H9 (cell line): ENCODE measurements at regions not wholly inside any gene's neighbourhood (a gene's known extent, or its start where the extent isn't known, plus 50 kb on each side); places are given as distances from the start of the nearest gene placed in this dataset.
A peak's percentile ranks its signal among the peaks of the same experiment; 100 is the strongest.

Experiments used
- DNase-seq: peaks from one replicate; pipeline ENCODE4 v3.0.0-alpha.2; 2017
- H2AFZ ChIP-seq: one replicate; pipeline ENCODE4 v1.6.1; 2013; ENCODE audit warnings: mild to moderate bottlenecking, low read length, control low read depth, moderate library complexity
- H2AK5ac ChIP-seq: 2 replicates; pipeline ENCODE4 v1.6.1; 2013; ENCODE audit warnings: low read length, control low read depth, mixed read lengths; ENCODE audit not compliant: insufficient read length
- H2BK120ac ChIP-seq: one replicate; pipeline ENCODE4 v1.6.1; 2013; ENCODE audit warnings: low read depth, mild to moderate bottlenecking, low read length, control low read depth, inconsistent platforms; ENCODE audit not compliant: poor library complexity, severe bottlenecking
- H2BK12ac ChIP-seq: 2 replicates; pipeline ENCODE4 v1.6.1; 2013; ENCODE audit warnings: low read length, control low read depth, mixed read lengths, low read depth; ENCODE audit not compliant: insufficient read length
- H2BK15ac ChIP-seq: 2 replicates; pipeline ENCODE4 v1.6.1; 2013; ENCODE audit warnings: low read depth, low read length, control low read depth
- H2BK20ac ChIP-seq: one replicate; pipeline ENCODE4 v1.6.1; 2013; ENCODE audit warnings: low read depth, mild to moderate bottlenecking, low read length, control low read depth, inconsistent platforms; ENCODE audit not compliant: poor library complexity, severe bottlenecking
- H2BK5ac ChIP-seq: 2 replicates; pipeline ENCODE4 v1.6.1; 2013; ENCODE audit warnings: low read length, control low read depth, mixed read lengths; ENCODE audit not compliant: insufficient read length
- H3K14ac ChIP-seq: 2 replicates; pipeline ENCODE4 v1.6.1; 2013; ENCODE audit warnings: low read length, control low read depth; ENCODE audit not compliant: insufficient read depth
- H3K18ac ChIP-seq: 2 replicates; pipeline ENCODE4 v1.6.1; 2013; ENCODE audit warnings: low read depth, mild to moderate bottlenecking, mixed read lengths, low read length, control low read depth; ENCODE audit not compliant: insufficient read length
- H3K23ac ChIP-seq: 2 replicates; pipeline ENCODE4 v1.6.1; 2013; ENCODE audit warnings: low read length, control low read depth, mixed read lengths, low read depth; ENCODE audit not compliant: insufficient read length
- H3K23me2 ChIP-seq: 2 replicates; pipeline ENCODE4 v1.6.1; 2013; ENCODE audit warnings: low read depth, mild to moderate bottlenecking, mixed read lengths, low read length, control low read depth; ENCODE audit not compliant: insufficient read length, poor library complexity, severe bottlenecking
- H3K27ac ChIP-seq: 2 replicates; pipeline ENCODE4 v1.5.1; 2013; ENCODE audit warnings: low read length, control low read depth, mixed read lengths, low read depth; ENCODE audit not compliant: insufficient read length
- H3K27me3 ChIP-seq: 2 replicates; pipeline ENCODE4 v1.6.1; 2013; ENCODE audit warnings: low read length, control low read depth, inconsistent platforms; ENCODE audit not compliant: insufficient read depth
- H3K4ac ChIP-seq: 2 replicates; pipeline ENCODE4 v1.6.1; 2013; ENCODE audit warnings: low read depth, mild to moderate bottlenecking, control low read depth, inconsistent platforms, low read length, moderate library complexity
- H3K4me1 ChIP-seq: 2 replicates; pipeline ENCODE4 v1.6.1; 2013; ENCODE audit warnings: low read length, control low read depth, inconsistent platforms; ENCODE audit not compliant: insufficient read depth
- H3K4me2 ChIP-seq: 2 replicates; pipeline ENCODE4 v1.6.1; 2013; ENCODE audit warnings: low read length, control low read depth, mixed read lengths; ENCODE audit not compliant: insufficient read length, insufficient read depth
- H3K56ac ChIP-seq: 2 replicates; pipeline ENCODE4 v1.6.1; 2013; ENCODE audit warnings: low read depth, mild to moderate bottlenecking, mixed read lengths, low read length, control low read depth; ENCODE audit not compliant: insufficient read length
- H3K79me1 ChIP-seq: 2 replicates; pipeline ENCODE4 v1.6.1; 2013; ENCODE audit warnings: low read depth, mild to moderate bottlenecking, moderate library complexity, low read length, control low read depth, inconsistent platforms; ENCODE audit not compliant: insufficient read depth, poor library complexity, severe bottlenecking
- H3K79me2 ChIP-seq: 2 replicates; pipeline ENCODE4 v1.6.1; 2013; ENCODE audit warnings: low read length, control low read depth, inconsistent platforms; ENCODE audit not compliant: insufficient read depth
- H3K9ac ChIP-seq: 2 replicates; pipeline ENCODE4 v1.6.1; 2013; ENCODE audit warnings: low read length, control low read depth, mixed read lengths; ENCODE audit not compliant: insufficient read length; ENCODE audit errors: extremely low read depth
- H3K9me3 ChIP-seq: one replicate; pipeline ENCODE4 v1.6.1; 2013; ENCODE audit warnings: low read depth, low read length, inconsistent platforms; ENCODE audit not compliant: control insufficient read depth
- H3T11ph ChIP-seq: one replicate; pipeline ENCODE4 v1.6.1; 2013; ENCODE audit warnings: mild to moderate bottlenecking, low read length, control low read depth, inconsistent platforms
- H4K20me1 ChIP-seq: one replicate; pipeline ENCODE4 v1.6.1; 2013; ENCODE audit not compliant: control insufficient read depth, insufficient read length, insufficient read depth
- H4K5ac ChIP-seq: 2 replicates; pipeline ENCODE4 v1.6.1; 2013; ENCODE audit warnings: low read depth, mild to moderate bottlenecking, mixed read lengths, low read length, control low read depth; ENCODE audit not compliant: insufficient read length
- H4K8ac ChIP-seq: replicated peaks from 2 replicates; pipeline ENCODE4 v1.6.1; 2013; ENCODE audit warnings: low read length, control low read depth, mixed read lengths, low read depth; ENCODE audit not compliant: insufficient read length
- H4K91ac ChIP-seq: 2 replicates; pipeline ENCODE4 v1.6.1; 2013; ENCODE audit warnings: low read depth, mild to moderate bottlenecking, moderate library complexity, mixed read lengths, low read length, control low read depth; ENCODE audit not compliant: insufficient read length
- H3K27ac Mint-ChIP-seq, 3 experiments: 2 replicates in 2 of 3; 3 replicates in 1 of 3; pipeline ENCODE4 v1.8.0; 2020 to 2021; ENCODE audit warnings: mixed read lengths in 3 of 3, mild to moderate bottlenecking in 1 of 3, moderate library complexity in 1 of 3
- H3K27me3 Mint-ChIP-seq: 2 replicates; pipeline ENCODE4 v1.8.0; 2021; ENCODE audit warnings: low read depth, mild to moderate bottlenecking, moderate library complexity, mixed read lengths
- H3K36me3 Mint-ChIP-seq, 3 experiments: 2 replicates in 2 of 3; 3 replicates in 1 of 3; pipeline ENCODE4 v1.8.0; 2020 to 2021; ENCODE audit warnings: low read depth in 3 of 3, mixed read lengths in 3 of 3; ENCODE audit not compliant: insufficient read depth in 1 of 3
- H3K4me1 Mint-ChIP-seq, 2 experiments: 2 replicates each; pipeline ENCODE4 v1.8.0; 2020; ENCODE audit warnings: mixed read lengths in 2 of 2
- H3K4me3 Mint-ChIP-seq, 2 experiments: 2 replicates in 1 of 2; 3 replicates in 1 of 2; pipeline ENCODE4 v1.8.0; 2020 to 2021; ENCODE audit warnings: mild to moderate bottlenecking in 2 of 2, mixed read lengths in 2 of 2, moderate library complexity in 1 of 2
- H3K9me3 Mint-ChIP-seq, 2 experiments: 2 replicates in 1 of 2; 3 replicates in 1 of 2; pipeline ENCODE4 v1.8.0; 2020; ENCODE audit warnings: mild to moderate bottlenecking in 2 of 2, mixed read lengths in 2 of 2, moderate library complexity in 1 of 2
- WGBS: extraction: QIAGEN DNeasy Blood & Tissue Kit; methylation state at CpG from one replicate; pipeline ENCODE4 v1.1.7; 2013; ENCODE audit warnings: missing lambda C conversion rate, low lambda C conversion rate, mixed read lengths; ENCODE audit not compliant: insufficient read length; ENCODE audit errors: extremely low coverage; 5-methylcytosine and 5-hydroxymethylcytosine counted together
- TF ChIP-seq, protein P1 (sequence below): fragments of 200-600 bp; sonication (generic); conservative IDR thresholded peaks from 3 replicates; pipeline ENCODE4 v1.8.0; 2021; ENCODE audit warnings: antibody characterized with exemption, mild to moderate bottlenecking

DNA sequence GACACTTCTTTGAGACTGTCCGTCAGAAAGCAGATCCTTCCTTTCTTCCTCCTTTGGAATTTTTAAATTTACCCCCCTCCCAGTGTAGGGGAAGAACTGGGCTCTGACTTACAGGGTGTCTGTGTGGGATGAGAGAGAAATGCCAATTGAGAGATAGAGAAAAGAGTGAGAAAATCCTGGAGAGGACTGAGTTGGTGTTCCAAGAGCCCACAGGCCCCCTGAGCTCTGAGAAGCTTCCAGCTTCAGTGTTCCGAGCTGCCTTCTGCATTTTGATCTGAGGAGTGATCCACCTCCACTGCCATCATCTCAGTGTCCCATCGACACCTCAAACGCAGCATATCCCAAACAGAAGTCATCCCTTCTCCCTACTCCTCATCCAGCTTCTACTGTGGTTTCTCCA is 70.7 kb upstream of the GRK3 start:
- H4K8ac ChIP-seq: no peak overlapping the region
- H3K14ac ChIP-seq: no peak overlapping the region
- no peak overlapping the region for H2BK15ac ChIP-seq
- Mint-ChIP-seq H3K27ac (peak overlapping the region in 1 of 3 experiments; percentile 47; a peak in 1 of 7 replicates), H3K36me3 (peaks cover 0 to 17% (median 4%) of the 10 kb centered on the region in 3 experiments; a peak in 3 of 7 replicates), H3K27me3 (no peaks in the 10 kb centered on the region; the same call in 1 of the 2 replicates), H3K9me3 (no peaks in the 10 kb centered on the region), H3K4me1 (peaks cover 17 to 18% of the 10 kb centered on the region in 2 experiments), H3K4me3 (no peak overlapping the region)
- no peak overlapping the region for H3T11ph ChIP-seq
- H2BK5ac ChIP-seq: no peak overlapping the region
- no peak overlapping the region for H2BK12ac ChIP-seq
- no peaks in the 10 kb centered on the region for H3K79me1 ChIP-seq
- no peak overlapping the region for H4K91ac ChIP-seq
- H2BK120ac ChIP-seq: no peak overlapping the region
- no peaks in the 10 kb centered on the region for H3K9me3 ChIP-seq
- H3K4ac ChIP-seq: no peak overlapping the region
- H3K27me3 ChIP-seq: no peaks in the 10 kb centered on the region
- no peaks in the 10 kb centered on the region for H3K4me1 ChIP-seq
- H3K18ac ChIP-seq: no peak overlapping the region
- no peak overlapping the region for H2BK20ac ChIP-seq
- no peak overlapping the region for H3K23ac ChIP-seq
- no peak overlapping the region for H3K56ac ChIP-seq
- H4K5ac ChIP-seq: no peak overlapping the region
- no peaks in the 10 kb centered on the region for H3K79me2 ChIP-seq
- whole genome bisulfite sequencing: no CpG with 5 or more reads among the region's 4 CpGs
- H2AK5ac ChIP-seq: no peak overlapping the region
- H3K23me2 ChIP-seq: no peaks in the 10 kb centered on the region
- no peaks in the 10 kb centered on the region for H4K20me1 ChIP-seq
- no peak overlapping the region for H2AFZ ChIP-seq
- TF ChIP-seq, protein P1, sequence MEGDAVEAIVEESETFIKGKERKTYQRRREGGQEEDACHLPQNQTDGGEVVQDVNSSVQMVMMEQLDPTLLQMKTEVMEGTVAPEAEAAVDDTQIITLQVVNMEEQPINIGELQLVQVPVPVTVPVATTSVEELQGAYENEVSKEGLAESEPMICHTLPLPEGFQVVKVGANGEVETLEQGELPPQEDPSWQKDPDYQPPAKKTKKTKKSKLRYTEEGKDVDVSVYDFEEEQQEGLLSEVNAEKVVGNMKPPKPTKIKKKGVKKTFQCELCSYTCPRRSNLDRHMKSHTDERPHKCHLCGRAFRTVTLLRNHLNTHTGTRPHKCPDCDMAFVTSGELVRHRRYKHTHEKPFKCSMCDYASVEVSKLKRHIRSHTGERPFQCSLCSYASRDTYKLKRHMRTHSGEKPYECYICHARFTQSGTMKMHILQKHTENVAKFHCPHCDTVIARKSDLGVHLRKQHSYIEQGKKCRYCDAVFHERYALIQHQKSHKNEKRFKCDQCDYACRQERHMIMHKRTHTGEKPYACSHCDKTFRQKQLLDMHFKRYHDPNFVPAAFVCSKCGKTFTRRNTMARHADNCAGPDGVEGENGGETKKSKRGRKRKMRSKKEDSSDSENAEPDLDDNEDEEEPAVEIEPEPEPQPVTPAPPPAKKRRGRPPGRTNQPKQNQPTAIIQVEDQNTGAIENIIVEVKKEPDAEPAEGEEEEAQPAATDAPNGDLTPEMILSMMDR: no peak
- DNase-seq: no peak
- H3K9ac ChIP-seq: no peak overlapping the region
- no peak overlapping the region for H3K4me2 ChIP-seq
- no peak overlapping the region for H3K27ac ChIP-seq
